ENCODE measurements at regions not wholly inside any gene's neighbourhood (a gene's known extent, or its start where the extent isn't known, plus 50 kb on each side); places are given as distances from the start of the nearest gene placed in this dataset.

GRCh38 chr12:78407722-78408121 lies 456.9 kb upstream of the SYT1 start:
- no peaks in the 10 kb centered on the region for H3K79me2 ChIP-seq (ENCODE audit: insufficient read depth)
- no peaks in the 10 kb centered on the region for H4K20me1 ChIP-seq (ENCODE audit: insufficient read depth)
- H3K9me2 ChIP-seq, result no peaks in the 10 kb centered on the region
- H3K27ac ChIP-seq (ENCODE audit: low read depth in 2 of 2, low read length in 1 of 2), result no peak overlapping the region
- H3K4me3 ChIP-seq (ENCODE audit: low read depth in 2 of 2, low read length in 1 of 2), result no peak overlapping the region
- no peak overlapping the region for H3K9ac ChIP-seq
- no peaks in the 10 kb centered on the region for H3K27me3 ChIP-seq (ENCODE audit: insufficient read depth)
- no peaks in the 10 kb centered on the region for H3K36me3 ChIP-seq (replicated peaks in 1 of 2; ENCODE audit: control insufficient read depth in 1 of 2, insufficient read depth in 2 of 2, low read length in 1 of 2)
- peaks cover 14% of the 10 kb centered on the region for H3F3A ChIP-seq (replicated peaks; ENCODE audit: insufficient read depth)
- DNase-seq, result no peak
- H3K9me3 ChIP-seq, result no peaks in the 10 kb centered on the region
- no peaks in the 10 kb centered on the region; a peak in 2 of 4 replicates for H3K4me1 ChIP-seq (ENCODE audit: control insufficient read depth in 1 of 2, insufficient read depth in 2 of 2, low read depth in 1 of 2, low read length in 1 of 2)
- TF ChIP-seq EP300 (IDR thresholded peaks at IDR 0.05; ENCODE audit: borderline replicate concordance in 1 of 2, low read depth in 1 of 2, low read length in 1 of 2), result no peak
- TF ChIP-seq, protein P1, sequence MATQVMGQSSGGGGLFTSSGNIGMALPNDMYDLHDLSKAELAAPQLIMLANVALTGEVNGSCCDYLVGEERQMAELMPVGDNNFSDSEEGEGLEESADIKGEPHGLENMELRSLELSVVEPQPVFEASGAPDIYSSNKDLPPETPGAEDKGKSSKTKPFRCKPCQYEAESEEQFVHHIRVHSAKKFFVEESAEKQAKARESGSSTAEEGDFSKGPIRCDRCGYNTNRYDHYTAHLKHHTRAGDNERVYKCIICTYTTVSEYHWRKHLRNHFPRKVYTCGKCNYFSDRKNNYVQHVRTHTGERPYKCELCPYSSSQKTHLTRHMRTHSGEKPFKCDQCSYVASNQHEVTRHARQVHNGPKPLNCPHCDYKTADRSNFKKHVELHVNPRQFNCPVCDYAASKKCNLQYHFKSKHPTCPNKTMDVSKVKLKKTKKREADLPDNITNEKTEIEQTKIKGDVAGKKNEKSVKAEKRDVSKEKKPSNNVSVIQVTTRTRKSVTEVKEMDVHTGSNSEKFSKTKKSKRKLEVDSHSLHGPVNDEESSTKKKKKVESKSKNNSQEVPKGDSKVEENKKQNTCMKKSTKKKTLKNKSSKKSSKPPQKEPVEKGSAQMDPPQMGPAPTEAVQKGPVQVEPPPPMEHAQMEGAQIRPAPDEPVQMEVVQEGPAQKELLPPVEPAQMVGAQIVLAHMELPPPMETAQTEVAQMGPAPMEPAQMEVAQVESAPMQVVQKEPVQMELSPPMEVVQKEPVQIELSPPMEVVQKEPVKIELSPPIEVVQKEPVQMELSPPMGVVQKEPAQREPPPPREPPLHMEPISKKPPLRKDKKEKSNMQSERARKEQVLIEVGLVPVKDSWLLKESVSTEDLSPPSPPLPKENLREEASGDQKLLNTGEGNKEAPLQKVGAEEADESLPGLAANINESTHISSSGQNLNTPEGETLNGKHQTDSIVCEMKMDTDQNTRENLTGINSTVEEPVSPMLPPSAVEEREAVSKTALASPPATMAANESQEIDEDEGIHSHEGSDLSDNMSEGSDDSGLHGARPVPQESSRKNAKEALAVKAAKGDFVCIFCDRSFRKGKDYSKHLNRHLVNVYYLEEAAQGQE (IDR thresholded peaks at IDR 0.05; ENCODE audit: low read depth, low read length), result no peak
- TF ChIP-seq GATA2 (CRISPR knock-in tag; IDR thresholded peaks at IDR 0.05), result no peak
- no peak for TF ChIP-seq MAX (IDR thresholded peaks at IDR 0.05; ENCODE audit: low read depth)
- no peak for TF ChIP-seq RCOR1 (IDR thresholded peaks at IDR 0.05; ENCODE audit: low read length)
- no peak for TF ChIP-seq RFX5 (IDR thresholded peaks at IDR 0.05; ENCODE audit: low read length)
- TF ChIP-seq FOSL2 (IDR thresholded peaks at IDR 0.05; ENCODE audit: borderline replicate concordance, low read depth), result no peak
- TF ChIP-seq CHD2 (IDR thresholded peaks at IDR 0.05; ENCODE audit: low read length, partially characterized antibody), result no peak
- no peak for TF ChIP-seq MEF2A (IDR thresholded peaks at IDR 0.05; ENCODE audit: borderline replicate concordance, low read depth)
- TF ChIP-seq TCF12 (IDR thresholded peaks at IDR 0.05), result no peak
- TF ChIP-seq TEAD4 (IDR thresholded peaks at IDR 0.05; ENCODE audit: borderline replicate concordance, insufficient read depth), result no peak
- TF ChIP-seq USF1 (IDR thresholded peaks at IDR 0.05; ENCODE audit: borderline replicate concordance, low read depth), result no peak
- no peak for TF ChIP-seq NFIC (IDR thresholded peaks at IDR 0.05; ENCODE audit: borderline replicate concordance)
- TF ChIP-seq SMC3 (IDR thresholded peaks at IDR 0.05; ENCODE audit: low read depth, low read length), result no peak
- TF ChIP-seq NRF1 (IDR thresholded peaks at IDR 0.05; ENCODE audit: low read depth, low read length), result no peak
- TF ChIP-seq SIN3A (IDR thresholded peaks at IDR 0.05; ENCODE audit: borderline replicate concordance, low read depth, low read length), result no peak
- no peak for TF ChIP-seq YY1 (IDR thresholded peaks at IDR 0.05; ENCODE audit: low read depth)
- no peak overlapping the region for H2AFZ ChIP-seq (ENCODE audit: low read depth)
- WGBS (ENCODE audit: low lambda C conversion rate), result 88% methylated on average over 2 of the region's 2 CpGs
- POLR2A ChIA-PET, result interaction anchor here (1.4 kb wide), 1 partner anchor 15 kb away, joined by 3 read pairs; no protein-coding TSS in a partner anchor
- CTCF ChIA-PET, result interaction anchor here (0.6 to 1.2 kb wide), 3 partner anchors 12 to 76 kb away, joined by 3 read pairs; no protein-coding TSS in a partner anchor
- no peak overlapping the region for H3K4me2 ChIP-seq
